K562 (cell line): ENCODE measurements at regions not wholly inside any gene's neighbourhood (a gene's known extent, or its start where the extent isn't known, plus 50 kb on each side); places are given as distances from the start of the nearest gene placed in this dataset.

Experiments used
- ATAC-seq: fragments of 200-7000 bp; cut with Tn5 transposase; 3 replicates; pipeline ENCODE4 v1.9.1; 2020; ENCODE audit warnings: moderate library complexity
- BruUV-seq: library from RNA; stranded (reverse); fragments of 400-500 nt; replicated peaks from 2 replicates; lab custom pipeline; 2021; lab: Mats Ljungman, UMichigan
- CTCF ChIA-PET: fragments of 300-600 bp; formaldehyde crosslinking; extraction: SDS; loops from one replicate; lab custom pipeline; 2021; ENCODE audit warnings: low intra/inter-chr PET ratio; lab: Yijun Ruan, JAX
- POLR2A ChIA-PET: fragments of 300-600, 350-650 bp; sonication (Branson Sonifier 250); formaldehyde crosslinking; extraction: SDS; loops from one replicate; lab custom pipeline; 2021; ENCODE audit warnings: antibody characterized with exemption, inconsistent platforms; lab: Yijun Ruan, JAX
- DNase-seq, 4 experiments: peaks; one replicate each; pipeline versions ENCODE4 v3.0.0 to v3.0.0-alpha.2; 2011 to 2018; ENCODE audit warnings: low spot score in 3 of 4, mixed read lengths in 3 of 4; ENCODE audit errors: extremely low read depth in 1 of 4
- FAIRE-seq: peaks from 2 replicates; lab custom pipeline; 2011; peaks lifted over from hg19 to GRCh38; lab: Jason Lieb, UNC
- H2AFZ ChIP-seq: 2 replicates; pipeline ENCODE4 v1.6.0; 2011; ENCODE audit warnings: low read depth, low read length, control low read depth, inconsistent platforms
- H3K27ac ChIP-seq: fragments of 200-600 bp; 3 replicates; pipeline ENCODE4 v1.8.0; 2011; ENCODE audit warnings: low read depth, mild to moderate bottlenecking, control low read depth, inconsistent platforms, low read length, moderate library complexity, mixed read lengths; ENCODE audit errors: extremely low read depth
- H3K27me3 ChIP-seq, 2 experiments: fragments of 300-600 bp in 1 of 2; 2 replicates in 1 of 2; 3 replicates in 1 of 2; pipeline versions ENCODE4 v1.6.0 to v1.8.0; 2011; ENCODE audit warnings: inconsistent platforms in 2 of 2, low read length in 2 of 2, mild to moderate bottlenecking in 1 of 2, mixed read lengths in 1 of 2, moderate library complexity in 1 of 2; ENCODE audit not compliant: control insufficient read depth in 2 of 2, insufficient read depth in 2 of 2
- H3K36me3 ChIP-seq: fragments of 300-600 bp; 3 replicates; pipeline ENCODE4 v1.8.0; 2011; ENCODE audit warnings: mild to moderate bottlenecking, low read length, inconsistent platforms; ENCODE audit not compliant: control insufficient read depth, insufficient read depth
- H3K4me1 ChIP-seq, 2 experiments: fragments of 200-600 bp in 1 of 2; replicated peaks in 1 of 2; 2 replicates in 1 of 2; 3 replicates in 1 of 2; pipeline versions ENCODE4 v1.5.1 to v1.8.0; 2011; ENCODE audit warnings: inconsistent platforms in 2 of 2, low read length in 2 of 2, mild to moderate bottlenecking in 1 of 2, mixed read lengths in 1 of 2, moderate library complexity in 1 of 2; ENCODE audit not compliant: control insufficient read depth in 2 of 2, insufficient read depth in 2 of 2
- H3K4me2 ChIP-seq: 2 replicates; pipeline ENCODE4 v1.6.1; 2011; ENCODE audit warnings: low read length, control low read depth, inconsistent platforms, mixed read lengths; ENCODE audit not compliant: insufficient read depth
- H3K4me3 ChIP-seq: fragments of 200-600 bp; sonication (generic), shearing (Covaris generic); 2 replicates; pipeline ENCODE4 v1.5.1; 2016; ENCODE audit warnings: control low read depth, inconsistent platforms
- H3K79me2 ChIP-seq: fragments of 200-600 bp; 3 replicates; pipeline ENCODE4 v1.8.0; 2011; ENCODE audit warnings: low read length, inconsistent platforms; ENCODE audit not compliant: control insufficient read depth, insufficient read depth
- H3K9ac ChIP-seq, 2 experiments: 2 replicates each; pipeline versions ENCODE4 v1.6.0 to v1.6.1; 2011; ENCODE audit warnings: low read depth in 2 of 2, low read length in 2 of 2, control low read depth in 1 of 2, inconsistent platforms in 1 of 2, mild to moderate bottlenecking in 1 of 2, mixed read lengths in 1 of 2; ENCODE audit not compliant: insufficient read depth in 1 of 2
- H3K9me1 ChIP-seq: one replicate; pipeline ENCODE4 v1.6.0; 2011; ENCODE audit warnings: inconsistent platforms, mild to moderate bottlenecking, low read length, moderate library complexity; ENCODE audit not compliant: control insufficient read depth, insufficient read depth
- H3K9me3 ChIP-seq: replicated peaks from 2 replicates; pipeline ENCODE4 v1.5.1; 2011; ENCODE audit warnings: low read depth, low read length, inconsistent platforms; ENCODE audit not compliant: control insufficient read depth, insufficient read depth
- H4K20me1 ChIP-seq: replicated peaks from 2 replicates; pipeline ENCODE4 v1.6.1; 2011; ENCODE audit warnings: low read length, inconsistent platforms, mixed read lengths; ENCODE audit not compliant: control insufficient read depth, insufficient read depth
- NFIX ChIP-seq: fragments of 250-450 bp; sonication (Bioruptor Pico); IDR thresholded peaks from 2 replicates; pipeline ENCODE4 v1.4.0; 2020; ENCODE audit warnings: low read depth, mild to moderate bottlenecking, moderate library complexity
- WGBS: fragments of 100-300 bp; shearing (Covaris generic); methylation state at CpG from one replicate; pipeline ENCODE4 v1.1.6; 2016; ENCODE audit warnings: low coverage, mixed read lengths; ENCODE audit not compliant: insufficient coverage; ENCODE audit errors: missing lambda C conversion rate; 5-methylcytosine and 5-hydroxymethylcytosine counted together
- in situ Hi-C: fragments of 300-500 bp; cut with MboI; formaldehyde crosslinking; loops from 4 replicates; pipeline ENCODE4 v1.15.0; 2018; ENCODE audit warnings: inconsistent platforms, mixed read lengths
- intact Hi-C: fragments of 100-400 bp; cut with micrococcal nuclease; formaldehyde crosslinking; loops from 2 replicates; pipeline ENCODE4 v1.14.2; 2022
- TF ChIP-seq, protein P1 (sequence below): fragments of 250-450 bp; sonication (Bioruptor Pico); IDR thresholded peaks from 2 replicates; pipeline ENCODE4 v1.4.0; 2020
- TF ChIP-seq, protein P2 (sequence below): fragments of 250-450 bp; sonication (Bioruptor Pico); IDR thresholded peaks from 2 replicates; pipeline ENCODE4 v1.4.0; 2020; ENCODE audit warnings: mild to moderate bottlenecking

GRCh38 chr12:105713606-105714305 lies 383.3 kb downstream of the C12orf75 start:
- WGBS: 0% methylated on average over 4 of the region's 4 CpGs
- in situ Hi-C loops (no loop called here), intact Hi-C loops (no loop called here)
- H2AFZ ChIP-seq: no peak overlapping the region
- no peak for FAIRE-seq
- TF ChIP-seq, protein P1, sequence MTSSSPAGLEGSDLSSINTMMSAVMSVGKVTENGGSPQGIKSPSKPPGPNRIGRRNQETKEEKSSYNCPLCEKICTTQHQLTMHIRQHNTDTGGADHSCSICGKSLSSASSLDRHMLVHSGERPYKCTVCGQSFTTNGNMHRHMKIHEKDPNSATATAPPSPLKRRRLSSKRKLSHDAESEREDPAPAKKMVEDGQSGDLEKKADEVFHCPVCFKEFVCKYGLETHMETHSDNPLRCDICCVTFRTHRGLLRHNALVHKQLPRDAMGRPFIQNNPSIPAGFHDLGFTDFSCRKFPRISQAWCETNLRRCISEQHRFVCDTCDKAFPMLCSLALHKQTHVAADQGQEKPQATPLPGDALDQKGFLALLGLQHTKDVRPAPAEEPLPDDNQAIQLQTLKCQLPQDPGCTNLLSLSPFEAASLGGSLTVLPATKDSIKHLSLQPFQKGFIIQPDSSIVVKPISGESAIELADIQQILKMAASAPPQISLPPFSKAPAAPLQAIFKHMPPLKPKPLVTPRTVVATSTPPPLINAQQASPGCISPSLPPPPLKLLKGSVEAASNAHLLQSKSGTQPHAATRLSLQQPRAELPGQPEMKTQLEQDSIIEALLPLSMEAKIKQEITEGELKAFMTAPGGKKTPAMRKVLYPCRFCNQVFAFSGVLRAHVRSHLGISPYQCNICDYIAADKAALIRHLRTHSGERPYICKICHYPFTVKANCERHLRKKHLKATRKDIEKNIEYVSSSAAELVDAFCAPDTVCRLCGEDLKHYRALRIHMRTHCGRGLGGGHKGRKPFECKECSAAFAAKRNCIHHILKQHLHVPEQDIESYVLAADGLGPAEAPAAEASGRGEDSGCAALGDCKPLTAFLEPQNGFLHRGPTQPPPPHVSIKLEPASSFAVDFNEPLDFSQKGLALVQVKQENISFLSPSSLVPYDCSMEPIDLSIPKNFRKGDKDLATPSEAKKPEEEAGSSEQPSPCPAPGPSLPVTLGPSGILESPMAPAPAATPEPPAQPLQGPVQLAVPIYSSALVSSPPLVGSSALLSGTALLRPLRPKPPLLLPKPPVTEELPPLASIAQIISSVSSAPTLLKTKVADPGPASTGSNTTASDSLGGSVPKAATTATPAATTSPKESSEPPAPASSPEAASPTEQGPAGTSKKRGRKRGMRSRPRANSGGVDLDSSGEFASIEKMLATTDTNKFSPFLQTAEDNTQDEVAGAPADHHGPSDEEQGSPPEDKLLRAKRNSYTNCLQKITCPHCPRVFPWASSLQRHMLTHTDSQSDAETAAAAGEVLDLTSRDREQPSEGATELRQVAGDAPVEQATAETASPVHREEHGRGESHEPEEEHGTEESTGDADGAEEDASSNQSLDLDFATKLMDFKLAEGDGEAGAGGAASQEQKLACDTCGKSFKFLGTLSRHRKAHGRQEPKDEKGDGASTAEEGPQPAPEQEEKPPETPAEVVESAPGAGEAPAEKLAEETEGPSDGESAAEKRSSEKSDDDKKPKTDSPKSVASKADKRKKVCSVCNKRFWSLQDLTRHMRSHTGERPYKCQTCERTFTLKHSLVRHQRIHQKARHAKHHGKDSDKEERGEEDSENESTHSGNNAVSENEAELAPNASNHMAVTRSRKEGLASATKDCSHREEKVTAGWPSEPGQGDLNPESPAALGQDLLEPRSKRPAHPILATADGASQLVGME (CRISPR knock-in tag): no peak
- TF ChIP-seq, protein P2, sequence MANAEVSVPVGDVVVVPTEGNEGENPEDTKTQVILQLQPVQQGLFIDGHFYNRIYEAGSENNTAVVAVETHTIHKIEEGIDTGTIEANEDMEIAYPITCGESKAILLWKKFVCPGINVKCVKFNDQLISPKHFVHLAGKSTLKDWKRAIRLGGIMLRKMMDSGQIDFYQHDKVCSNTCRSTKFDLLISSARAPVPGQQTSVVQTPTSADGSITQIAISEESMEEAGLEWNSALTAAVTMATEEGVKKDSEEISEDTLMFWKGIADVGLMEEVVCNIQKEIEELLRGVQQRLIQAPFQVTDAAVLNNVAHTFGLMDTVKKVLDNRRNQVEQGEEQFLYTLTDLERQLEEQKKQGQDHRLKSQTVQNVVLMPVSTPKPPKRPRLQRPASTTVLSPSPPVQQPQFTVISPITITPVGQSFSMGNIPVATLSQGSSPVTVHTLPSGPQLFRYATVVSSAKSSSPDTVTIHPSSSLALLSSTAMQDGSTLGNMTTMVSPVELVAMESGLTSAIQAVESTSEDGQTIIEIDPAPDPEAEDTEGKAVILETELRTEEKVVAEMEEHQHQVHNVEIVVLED (CRISPR knock-in tag): no peak
- no peak for TF ChIP-seq NFIX
- H3K27ac ChIP-seq: no peak overlapping the region
- BruUV-seq: no TSS peak
- H4K20me1 ChIP-seq: no peaks in the 10 kb centered on the region
- no peaks in the 10 kb centered on the region for H3K4me1 ChIP-seq
- DNase-seq: no peak
- no peaks in the 10 kb centered on the region for H3K27me3 ChIP-seq
- H3K9ac ChIP-seq: no peak overlapping the region
- ChIA-PET POLR2A (interaction anchor here (0.7 kb wide), 1 partner anchor 9 kb away, joined by 3 read pairs; no protein-coding TSS in a partner anchor), CTCF (no interaction called here)
- ATAC-seq: no peak
- no peak overlapping the region for H3K4me2 ChIP-seq
- H3K4me3 ChIP-seq: no peak overlapping the region
- H3K79me2 ChIP-seq: no peaks in the 10 kb centered on the region
- H3K9me3 ChIP-seq: no peaks in the 10 kb centered on the region
- no peaks in the 10 kb centered on the region for H3K36me3 ChIP-seq
- no peaks in the 10 kb centered on the region for H3K9me1 ChIP-seq
